Upper lobe of left lung (tissue), 6 donors: ENCODE measurements at regions not wholly inside any gene's neighbourhood (a gene's known extent, or its start where the extent isn't known, plus 50 kb on each side); places are given as distances from the start of the nearest gene placed in this dataset.

Experiments
- ATAC-seq, 2 donors: fragments of 200-7000 bp; cut with Tn5 transposase; one replicate each; pipeline ENCODE4 v1.9.1; 2022; ENCODE audit warnings: mild to moderate bottlenecking in 2 of 2, moderate library complexity in 2 of 2; ENCODE audit not compliant: low FRiP score in 2 of 2
- DNase-seq, 2 donors: peaks; one replicate each; pipeline ENCODE4 v3.0.0-alpha.2; 2019 to 2020
- H3K27ac ChIP-seq, 4 donors: fragments of 200-600 bp; sonication (generic); one replicate each; pipeline ENCODE4 v1.5.1; 2016 to 2019
- H3K27me3 ChIP-seq, 4 donors: fragments of 200-600 bp; sonication (generic); one replicate each; pipeline ENCODE4 v1.5.1; 2017 to 2019
- H3K36me3 ChIP-seq, 4 donors: fragments of 200-600 bp; sonication (generic); one replicate each; pipeline ENCODE4 v1.5.1; 2016 to 2019
- H3K4me1 ChIP-seq, 4 donors: fragments of 200-600 bp; sonication (generic); one replicate each; pipeline ENCODE4 v1.5.1; 2018 to 2019
- H3K4me3 ChIP-seq, 4 donors: fragments of 200-600 bp; sonication (generic); one replicate each; pipeline ENCODE4 v1.5.1; 2017 to 2019; ENCODE audit warnings: mild to moderate bottlenecking in 2 of 4, moderate library complexity in 1 of 4
- H3K9me3 ChIP-seq, 4 donors: fragments of 200-600 bp; sonication (generic); one replicate each; pipeline ENCODE4 v1.5.1; 2018 to 2019
- EP300 ChIP-seq, 4 donors: sonication (generic); formaldehyde crosslinking; IDR thresholded peaks; one replicate each; pipeline ENCODE4 v1.5.1; 2017; ENCODE audit warnings: antibody characterized with exemption in 4 of 4, control low read depth in 2 of 4
- POLR2A ChIP-seq, 4 donors: fragments of 450-650 bp; IDR thresholded peaks; one replicate each; pipeline ENCODE4 v1.5.1; 2016 to 2017; ENCODE audit warnings: antibody characterized with exemption in 4 of 4, mild to moderate bottlenecking in 2 of 4
- POLR2AphosphoS5 ChIP-seq, 2 donors: sonication (generic); formaldehyde crosslinking; IDR thresholded peaks; one replicate each; pipeline ENCODE4 v1.5.1; 2017; ENCODE audit warnings: antibody characterized with exemption in 2 of 2
- WGBS, 2 donors: methylation state at CpG; one replicate each; pipeline ENCODE4 v1.1.5; 2017 to 2018; 5-methylcytosine and 5-hydroxymethylcytosine counted together
- TF ChIP-seq, protein P1 (sequence below), 6 experiments: fragments of 450-650 bp in 4 of 6; fragments of 200-600 bp in 2 of 6; sonication (generic) in 2 of 6; IDR thresholded peaks; one replicate each; pipeline ENCODE4 v1.5.1; 2016 to 2019; ENCODE audit warnings: antibody characterized with exemption in 6 of 6
- donor health status: DM: no; HTN: no; CAD: no; lungs with moderate emphysema.
- donor health status: DM: no; HTN: yes; CAD: no; lungs with severe emphysema.

DNA sequence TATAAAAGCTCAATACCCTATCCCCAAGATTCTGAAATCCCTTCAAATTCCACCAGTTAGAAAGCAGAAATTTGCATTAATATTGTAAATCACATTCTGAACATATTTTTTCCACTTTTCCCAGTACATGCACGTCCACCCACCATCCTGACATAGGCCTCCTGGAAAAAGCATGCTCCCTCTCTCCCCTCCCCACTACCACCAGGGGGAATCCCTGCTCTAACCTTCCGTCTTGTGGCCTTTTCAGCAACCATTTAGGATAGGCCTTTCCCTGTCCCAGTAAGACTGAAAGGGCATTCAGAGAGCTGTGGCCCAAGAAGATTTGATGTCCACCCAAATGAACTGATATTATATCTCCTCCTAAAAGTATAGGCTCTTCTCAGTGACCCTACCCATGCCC is 182.1 kb downstream of the ARRDC4 start:
- no peak for ATAC-seq
- Histone ChIP-seq H3K4me1 (no peaks in the 10 kb centered on the region), H3K36me3 (no peaks in the 10 kb centered on the region), H3K4me3 (no peak overlapping the region), H3K27me3 (no peaks in the 10 kb centered on the region), H3K9me3 (no peaks in the 10 kb centered on the region), H3K27ac (no peak overlapping the region)
- no peak for DNase-seq
- 83 to 90% methylated on average over 2 of the region's 2 CpGs for WGBS, 2 donors
- no peak for TF ChIP-seq EP300 (IDR thresholded peaks at IDR 0.05)

DNA sequence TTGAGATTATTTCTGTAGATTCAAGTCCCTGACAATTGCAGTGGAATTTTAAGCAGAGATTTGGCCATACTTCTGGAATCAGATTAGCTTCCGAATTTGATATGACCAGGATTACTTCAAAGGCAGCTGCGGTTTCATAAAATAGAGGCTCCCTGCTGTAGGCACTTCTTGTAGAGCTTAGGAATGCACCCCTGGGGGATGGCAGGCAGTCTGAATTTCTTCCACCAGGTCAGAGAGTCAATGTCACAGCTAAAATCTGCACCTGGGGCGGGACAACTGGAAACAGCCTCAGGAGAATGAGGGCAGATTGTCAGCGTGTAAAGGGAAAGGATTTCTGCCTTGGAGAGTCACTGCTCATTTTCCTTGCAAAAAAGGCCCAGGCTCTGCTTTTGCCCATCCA is 182.6 kb downstream of the ARRDC4 start:
- Histone ChIP-seq H3K27ac (no peak overlapping the region), H3K27me3 (no peaks in the 10 kb centered on the region), H3K4me3 (no peak overlapping the region), H3K4me1 (no peaks in the 10 kb centered on the region), H3K36me3 (no peaks in the 10 kb centered on the region), H3K9me3 (no peaks in the 10 kb centered on the region)
- DNase-seq (no peak), ATAC-seq (no peak)
- TF ChIP-seq POLR2AphosphoS5 (IDR thresholded peaks at IDR 0.05) = no peak
- TF ChIP-seq, protein P1, sequence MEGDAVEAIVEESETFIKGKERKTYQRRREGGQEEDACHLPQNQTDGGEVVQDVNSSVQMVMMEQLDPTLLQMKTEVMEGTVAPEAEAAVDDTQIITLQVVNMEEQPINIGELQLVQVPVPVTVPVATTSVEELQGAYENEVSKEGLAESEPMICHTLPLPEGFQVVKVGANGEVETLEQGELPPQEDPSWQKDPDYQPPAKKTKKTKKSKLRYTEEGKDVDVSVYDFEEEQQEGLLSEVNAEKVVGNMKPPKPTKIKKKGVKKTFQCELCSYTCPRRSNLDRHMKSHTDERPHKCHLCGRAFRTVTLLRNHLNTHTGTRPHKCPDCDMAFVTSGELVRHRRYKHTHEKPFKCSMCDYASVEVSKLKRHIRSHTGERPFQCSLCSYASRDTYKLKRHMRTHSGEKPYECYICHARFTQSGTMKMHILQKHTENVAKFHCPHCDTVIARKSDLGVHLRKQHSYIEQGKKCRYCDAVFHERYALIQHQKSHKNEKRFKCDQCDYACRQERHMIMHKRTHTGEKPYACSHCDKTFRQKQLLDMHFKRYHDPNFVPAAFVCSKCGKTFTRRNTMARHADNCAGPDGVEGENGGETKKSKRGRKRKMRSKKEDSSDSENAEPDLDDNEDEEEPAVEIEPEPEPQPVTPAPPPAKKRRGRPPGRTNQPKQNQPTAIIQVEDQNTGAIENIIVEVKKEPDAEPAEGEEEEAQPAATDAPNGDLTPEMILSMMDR (IDR thresholded peaks at IDR 0.05) = no peak
- no peak for TF ChIP-seq POLR2A (IDR thresholded peaks at IDR 0.05)
- no peak for TF ChIP-seq EP300 (IDR thresholded peaks at IDR 0.05)
- WGBS, 2 donors = 78 to 79% methylated on average over 4 of the region's 4 CpGs

DNA sequence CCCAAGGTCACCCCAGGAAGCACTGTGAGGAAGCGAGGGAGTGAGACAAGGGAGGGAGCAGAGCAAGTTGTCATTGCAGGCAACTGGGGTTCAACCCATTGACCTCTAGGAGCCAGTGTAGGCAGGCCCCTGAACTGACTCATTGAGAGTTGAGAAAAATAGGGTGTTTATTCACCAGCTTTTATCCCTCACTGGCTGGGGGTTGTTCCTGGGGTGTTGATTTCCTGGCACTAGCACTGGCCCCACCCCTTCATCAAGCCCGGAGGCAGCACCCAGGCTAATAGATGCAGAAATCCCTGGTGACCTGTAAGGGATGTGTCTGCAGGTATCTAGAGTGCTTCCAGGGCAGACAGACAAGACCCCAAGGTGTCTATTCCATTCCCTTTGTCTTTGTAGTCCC is 183.9 kb downstream of the ARRDC4 start:
- ATAC-seq (no peak), DNase-seq (no peak)
- no peaks in the 10 kb centered on the region for H3K27me3 ChIP-seq
- TF ChIP-seq, protein P1 (IDR thresholded peaks at IDR 0.05) = no peak
- TF ChIP-seq EP300 (IDR thresholded peaks at IDR 0.05) (no peak), POLR2A (IDR thresholded peaks at IDR 0.05) (no peak), POLR2AphosphoS5 (IDR thresholded peaks at IDR 0.05) (no peak)
- no peaks in the 10 kb centered on the region for H3K9me3 ChIP-seq
- 55 to 73% methylated on average over 2 of the region's 2 CpGs for WGBS, 2 donors
- no peaks in the 10 kb centered on the region for H3K4me1 ChIP-seq
- H3K27ac ChIP-seq = no peak overlapping the region
- H3K4me3 ChIP-seq = no peak overlapping the region
- H3K36me3 ChIP-seq = no peaks in the 10 kb centered on the region

DNA sequence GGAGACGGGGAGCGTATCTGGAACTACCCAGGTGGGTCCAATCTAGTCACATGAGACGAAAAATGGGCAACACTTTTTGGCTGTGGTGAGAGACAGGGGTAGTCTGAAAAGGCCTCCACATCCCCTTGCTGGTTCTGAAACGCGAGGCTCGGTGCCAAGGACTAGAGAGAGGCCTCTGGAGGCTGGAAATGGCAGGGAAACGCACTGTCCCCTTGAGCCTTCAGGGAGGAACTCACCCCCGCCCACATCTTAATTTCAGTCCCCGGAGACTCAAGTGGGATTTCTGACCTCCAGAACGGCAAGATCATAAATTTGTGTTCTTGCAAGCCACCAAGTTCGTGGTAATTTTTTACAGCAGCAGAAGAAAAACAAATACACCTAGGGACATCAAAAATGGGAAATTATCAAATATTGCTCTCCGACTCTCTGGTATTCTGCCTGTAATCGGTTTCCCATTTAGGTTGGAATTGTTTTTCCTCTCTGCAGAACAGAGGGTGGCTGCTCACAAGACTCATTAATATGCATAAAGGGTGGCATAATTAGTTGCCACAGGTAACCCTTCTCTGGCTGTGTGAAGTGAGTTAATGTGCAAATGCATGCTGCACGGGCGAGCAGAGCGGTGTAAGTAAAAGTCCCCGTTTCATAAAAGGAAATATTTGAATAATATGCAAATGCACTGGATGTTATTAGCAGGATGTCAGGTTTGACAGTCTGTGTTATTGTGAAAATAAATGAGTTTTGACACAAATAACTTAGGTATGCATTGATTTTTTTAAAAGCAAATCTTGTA is 185.7 kb downstream of the ARRDC4 start:
- 82 to 86% methylated on average over 17 of the region's 17 CpGs for WGBS, 2 donors
- Histone ChIP-seq H3K27me3 (no peaks in the 10 kb centered on the region), H3K27ac (no peak overlapping the region), H3K4me1 (no peaks in the 10 kb centered on the region), H3K9me3 (no peaks in the 10 kb centered on the region), H3K36me3 (no peaks in the 10 kb centered on the region), H3K4me3 (no peak overlapping the region)
- ATAC-seq = no peak
- TF ChIP-seq POLR2A (IDR thresholded peaks at IDR 0.05) (no peak), EP300 (IDR thresholded peaks at IDR 0.05) (no peak), POLR2AphosphoS5 (IDR thresholded peaks at IDR 0.05) (no peak)
- TF ChIP-seq, protein P1 (IDR thresholded peaks at IDR 0.05) = no peak
- no peak for DNase-seq

DNA sequence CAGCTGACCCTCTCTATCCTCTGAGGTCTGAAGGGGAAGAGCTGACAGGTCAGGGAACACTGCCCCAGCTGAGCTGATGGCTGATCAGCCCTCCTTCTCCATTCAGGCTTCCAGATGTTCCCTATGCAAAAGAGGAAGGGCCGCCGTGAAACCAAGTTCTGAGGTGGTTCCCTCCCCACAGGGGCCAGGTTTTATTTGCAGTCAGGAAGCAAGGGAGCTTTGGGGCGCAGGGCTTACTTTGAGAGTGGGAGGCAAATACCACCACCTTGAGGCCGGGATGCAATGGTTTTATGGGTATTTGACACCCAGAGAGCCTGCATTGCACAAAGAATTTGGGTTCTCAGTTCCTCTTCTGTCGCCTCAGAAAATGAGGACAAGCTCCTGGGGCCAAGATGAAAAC is 186.9 kb downstream of the ARRDC4 start:
- no peak for ATAC-seq
- Histone ChIP-seq H3K27ac (no peak overlapping the region), H3K36me3 (no peaks in the 10 kb centered on the region), H3K27me3 (no peaks in the 10 kb centered on the region), H3K4me1 (no peaks in the 10 kb centered on the region), H3K9me3 (no peaks in the 10 kb centered on the region), H3K4me3 (no peak overlapping the region)
- WGBS, 2 donors = 47 to 73% methylated on average over 2 to 5 of the region's 5 CpGs
- TF ChIP-seq EP300 (IDR thresholded peaks at IDR 0.05) = no peak
- no peak for TF ChIP-seq POLR2A (IDR thresholded peaks at IDR 0.05)
- TF ChIP-seq, protein P1 (IDR thresholded peaks at IDR 0.05) = no peak
- no peak for TF ChIP-seq POLR2AphosphoS5 (IDR thresholded peaks at IDR 0.05)
- DNase-seq = no peak
